HT1080 (cell line): ENCODE measurements at regions not wholly inside any gene's neighbourhood (a gene's known extent, or its start where the extent isn't known, plus 50 kb on each side); places are given as distances from the start of the nearest gene placed in this dataset.
"Not testable (repeated sequence)": the region's sequence is repeated elsewhere in the genome, so short reads cannot be mapped to it uniquely, and the experiment has no call there.

Source experiments
- DNase-seq: peaks from one replicate; pipeline ENCODE4 v3.0.0-alpha.2; 2015; ENCODE audit warnings: low read depth

DNA sequence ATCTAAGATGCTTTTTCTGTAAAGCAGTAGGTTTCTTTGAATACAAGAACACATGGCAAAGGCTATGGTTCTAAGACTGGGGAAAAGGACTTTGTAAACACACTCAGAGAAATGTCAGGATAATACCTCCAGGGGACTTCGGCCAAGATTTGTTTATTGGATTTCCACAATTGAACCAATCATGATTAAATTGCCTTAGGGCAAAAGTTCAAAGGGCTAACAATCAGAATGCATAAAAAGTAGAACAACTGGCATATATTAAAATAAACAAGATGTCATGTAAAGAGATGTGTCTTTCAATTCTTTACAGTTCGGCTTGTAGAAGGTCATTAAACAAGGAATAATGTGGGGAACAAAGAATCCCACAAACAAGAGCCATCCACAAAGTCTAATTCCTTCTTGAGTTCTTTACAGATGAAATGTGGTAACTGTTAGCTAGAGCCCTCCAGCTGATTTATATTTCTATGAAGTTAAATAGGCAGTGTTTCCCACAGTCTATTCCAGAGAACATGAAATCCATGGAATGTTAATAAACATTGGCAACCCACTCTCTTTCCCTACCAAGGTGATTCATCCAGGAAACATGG, 565.5 kb downstream of the ZNF608 start:
- DNase-seq, result peak; percentile 19

DNA sequence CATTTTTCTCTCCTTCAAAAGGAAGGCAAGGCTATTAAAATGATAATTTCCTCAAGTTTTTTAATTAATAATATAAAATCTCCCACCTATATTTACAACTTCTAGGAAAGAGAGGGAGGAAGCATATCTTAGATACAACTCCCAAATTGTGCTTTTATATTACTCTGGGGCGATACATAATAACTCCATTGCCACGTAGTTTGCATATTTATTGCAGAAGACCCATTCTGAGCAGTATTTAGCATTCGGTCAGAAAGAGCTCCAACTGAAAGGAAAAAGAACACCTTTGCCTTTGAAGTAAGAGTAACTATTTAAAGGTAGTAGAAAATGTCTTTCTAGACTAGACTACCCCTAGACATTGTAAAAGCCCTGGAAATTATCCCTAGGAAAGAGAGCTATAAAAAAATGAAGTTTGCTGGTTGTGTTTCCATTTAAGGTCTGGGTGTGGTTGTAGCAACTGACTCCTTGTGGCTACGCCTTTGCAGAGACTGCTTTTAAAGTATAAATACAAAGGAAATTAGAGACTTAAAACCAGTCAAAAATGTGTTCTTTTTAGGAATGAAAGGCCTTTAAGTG, 566.1 kb downstream of the ZNF608 start:
- DNase-seq, result no peak

DNA sequence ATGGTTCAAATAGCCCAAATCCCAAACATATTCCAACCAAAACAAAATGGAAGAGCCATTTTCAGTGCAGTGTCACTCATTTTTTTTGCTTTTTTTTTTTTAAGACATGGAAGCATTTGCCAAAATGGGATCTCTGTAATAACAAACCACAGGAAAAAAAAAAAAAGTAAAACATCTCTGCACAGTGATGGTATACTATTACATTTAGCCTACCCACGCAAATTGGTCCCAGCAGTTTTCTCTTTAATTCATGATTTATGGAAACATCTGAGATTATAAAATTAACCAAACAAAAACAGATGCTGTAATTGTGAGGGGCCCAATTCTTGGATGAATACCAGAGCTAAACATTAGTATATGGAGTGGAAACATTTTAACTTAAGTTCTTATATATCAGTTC, 566.6 kb downstream of the ZNF608 start:
- no peak for DNase-seq

DNA sequence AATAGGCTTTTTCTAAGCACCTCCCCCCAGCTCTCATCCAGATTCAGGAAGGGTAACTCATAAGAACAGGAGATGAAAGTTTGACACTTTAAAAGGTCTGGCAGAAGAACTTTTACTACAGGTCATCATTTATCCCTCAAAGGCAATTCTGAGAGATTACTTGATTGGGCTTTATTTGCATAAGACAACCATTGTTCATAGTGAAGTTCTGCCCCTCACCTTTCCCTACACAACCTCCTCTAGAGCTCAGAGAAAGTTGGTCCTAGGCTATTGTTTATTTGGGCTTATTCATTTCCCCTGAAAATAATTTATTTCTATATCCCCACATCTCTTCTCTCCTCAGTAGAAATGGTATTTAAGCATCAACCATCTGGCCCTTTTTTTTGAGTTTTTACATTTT, 568.4 kb downstream of the ZNF608 start:
- no peak for DNase-seq

DNA sequence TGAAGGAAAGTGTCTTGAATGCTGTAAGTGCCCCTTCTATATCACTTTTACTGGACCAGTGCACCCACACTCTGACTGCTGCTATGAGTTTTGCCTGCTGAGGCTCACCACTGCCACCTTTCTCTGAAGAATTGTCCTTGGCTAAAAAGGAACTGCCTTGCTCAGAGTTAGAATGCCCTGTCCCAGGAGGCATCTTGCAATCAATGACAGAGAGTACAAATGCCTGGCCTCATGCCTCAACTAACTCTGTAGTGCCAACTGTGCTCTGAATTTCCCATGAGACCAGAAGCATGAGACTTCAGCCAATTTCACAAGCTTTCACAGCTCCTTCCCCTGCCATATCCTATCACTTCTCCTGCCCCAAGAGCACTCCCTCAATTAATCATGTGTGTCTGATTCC, 569.7 kb downstream of the ZNF608 start:
- DNase-seq, result no peak

DNA sequence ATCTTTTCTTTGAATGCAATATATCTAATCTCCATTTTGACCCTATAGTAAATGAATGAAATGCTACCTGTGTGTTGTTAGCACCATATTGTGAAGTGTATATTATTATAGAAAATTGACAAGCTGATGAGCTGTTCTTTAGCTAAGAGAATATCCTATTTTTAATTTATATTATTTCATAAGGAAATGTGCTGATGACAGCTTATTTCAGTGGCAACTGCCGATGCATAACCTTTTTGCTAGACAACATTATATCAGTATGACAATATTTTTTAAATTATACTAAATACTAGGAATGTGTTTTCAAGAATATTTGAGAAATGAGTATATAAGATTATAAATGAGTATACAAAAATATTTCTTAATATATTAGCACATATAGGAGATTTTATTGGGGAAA, 573.1 kb downstream of the ZNF608 start:
- DNase-seq, result no peak

DNA sequence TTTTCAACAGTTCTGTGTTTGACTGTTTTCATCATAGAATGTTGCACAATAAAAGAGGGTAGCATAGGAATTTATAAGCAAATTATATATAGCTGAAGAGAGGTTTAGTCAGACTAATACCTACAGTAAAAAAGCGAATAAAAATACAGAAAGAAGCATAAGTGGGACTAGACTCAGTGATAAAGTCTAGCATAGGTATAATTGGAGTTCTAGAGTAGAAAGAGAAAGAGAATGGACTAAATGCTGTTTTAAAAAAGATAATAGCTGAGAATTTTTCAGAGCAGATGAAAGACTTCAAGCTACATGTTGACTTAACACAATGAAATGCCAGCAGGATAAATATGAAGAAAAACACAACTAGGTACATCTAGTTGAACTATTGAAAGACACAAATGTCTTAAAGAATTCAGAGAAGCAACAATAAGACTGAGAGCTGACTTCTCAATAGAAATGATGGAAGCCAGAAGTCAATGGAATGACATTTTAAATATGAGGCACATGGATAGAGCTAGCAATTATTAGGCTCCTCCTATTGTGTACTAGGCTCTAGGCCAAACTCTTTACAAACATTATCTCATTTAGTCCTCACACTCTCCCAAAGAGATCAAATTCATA, 573.9 kb downstream of the ZNF608 start:
- no peak for DNase-seq

DNA sequence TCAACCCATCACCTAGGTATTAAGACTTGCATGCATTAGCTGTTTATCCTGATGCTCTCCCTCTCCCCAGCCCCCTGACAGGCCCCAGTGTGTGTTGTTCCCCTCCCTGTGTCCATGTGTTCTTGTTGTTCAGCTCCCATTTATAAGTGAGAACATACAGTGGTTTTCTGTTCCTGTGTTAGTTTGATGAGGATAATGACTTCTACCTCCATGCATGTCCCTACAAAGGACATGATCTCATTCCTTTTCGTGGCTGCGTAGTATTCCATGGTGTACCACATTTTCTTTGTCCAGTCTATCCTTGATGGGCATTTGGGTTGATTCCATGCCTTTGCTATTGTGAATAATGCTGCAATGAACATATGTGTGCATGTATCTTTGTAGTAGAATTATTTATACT, 578.3 kb downstream of the ZNF608 start:
- DNase-seq, result not testable (repeated sequence)

DNA sequence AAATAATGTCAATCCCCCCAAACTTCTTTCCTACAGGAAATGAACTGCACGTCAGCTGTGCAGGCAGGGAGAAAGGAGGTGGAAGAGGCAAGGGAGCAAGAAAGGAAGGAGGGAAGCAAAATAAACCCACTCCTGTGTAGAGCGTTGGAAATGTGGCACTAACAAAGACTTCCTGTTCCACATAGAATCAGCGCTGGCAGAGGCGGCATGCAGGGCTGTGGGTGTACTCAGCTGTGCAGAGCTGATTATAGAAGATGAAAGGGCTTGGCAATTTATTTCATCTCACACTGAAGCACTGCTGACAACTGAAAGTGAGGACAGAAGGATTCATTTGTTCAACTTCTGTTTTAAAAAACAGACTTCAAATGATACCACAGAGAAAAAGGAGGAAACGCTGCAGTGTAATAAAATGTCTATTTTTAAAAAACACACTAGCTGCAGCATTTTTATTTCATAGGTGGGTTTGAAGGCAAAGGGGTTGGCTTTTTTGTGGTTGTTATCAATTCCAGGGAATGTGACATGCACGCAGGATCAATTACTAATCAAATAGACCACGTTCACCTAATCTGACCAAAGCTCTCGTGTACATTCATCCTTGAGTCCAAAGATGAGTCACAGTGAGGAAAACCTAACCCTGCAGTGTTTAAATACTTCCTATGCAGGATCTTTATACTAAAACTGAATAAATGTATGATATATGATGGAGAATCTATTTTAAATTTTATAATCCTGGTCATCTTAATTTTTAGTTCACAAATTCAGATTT, 583.5 kb downstream of the ZNF608 start:
- DNase-seq, result peak; percentile 57

DNA sequence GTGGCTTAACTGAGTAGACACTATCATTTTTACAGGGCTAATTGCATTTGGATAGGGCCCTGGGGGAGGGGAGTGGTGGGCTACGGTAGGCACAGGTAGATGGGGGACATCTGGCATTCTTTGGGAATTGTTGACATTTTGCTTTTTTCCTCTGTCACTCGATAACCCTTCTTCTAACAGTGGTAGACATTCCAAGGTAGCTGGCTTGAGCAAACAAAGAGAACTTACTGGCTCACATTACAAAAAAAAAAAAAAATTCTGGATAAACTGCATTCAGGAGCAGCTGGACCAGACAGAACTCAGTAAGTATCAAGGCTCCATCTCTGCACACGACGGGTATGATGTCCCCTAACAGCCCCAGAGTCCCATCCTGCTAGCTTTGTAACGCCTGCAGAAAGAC, 585.2 kb downstream of the ZNF608 start:
- DNase-seq, result no peak

DNA sequence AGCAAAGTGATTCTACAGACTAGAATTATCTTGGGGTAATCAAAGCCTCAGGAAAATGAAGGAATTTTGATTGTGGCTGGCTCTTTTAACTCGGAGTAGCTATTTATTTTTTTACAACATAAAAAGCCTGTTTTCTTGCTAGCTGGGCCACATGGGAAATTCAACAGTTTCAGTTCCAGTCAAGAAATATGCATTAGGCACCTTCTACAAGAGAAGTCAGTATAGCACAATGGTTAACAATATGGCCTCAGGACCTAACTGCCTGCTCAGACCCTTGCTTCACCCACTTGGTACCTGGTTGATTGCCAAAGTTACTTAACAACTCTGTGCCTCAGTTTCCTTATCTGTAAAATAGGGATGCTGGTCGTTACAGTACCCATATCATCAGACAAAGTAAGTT, 586.2 kb downstream of the ZNF608 start:
- no peak for DNase-seq

DNA sequence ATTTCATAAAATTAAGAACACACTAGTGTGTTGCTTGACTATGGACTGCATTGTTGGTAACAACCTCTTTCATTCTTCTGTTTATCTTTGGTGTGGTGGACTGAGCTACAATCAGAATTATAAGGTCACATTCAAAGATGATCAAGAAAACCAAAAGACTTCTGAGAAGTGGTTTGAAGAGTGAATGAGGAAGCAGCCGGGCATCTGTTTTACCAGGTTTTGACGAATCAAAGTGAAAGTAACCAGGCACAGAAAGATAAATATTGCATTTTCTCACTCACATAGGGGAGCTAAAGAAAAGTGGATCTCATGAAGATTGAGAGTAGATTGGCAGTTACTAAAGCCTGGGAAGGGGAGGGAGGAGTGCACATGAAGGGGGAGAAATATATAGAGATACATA, 589.1 kb downstream of the ZNF608 start:
- DNase-seq, result no peak

DNA sequence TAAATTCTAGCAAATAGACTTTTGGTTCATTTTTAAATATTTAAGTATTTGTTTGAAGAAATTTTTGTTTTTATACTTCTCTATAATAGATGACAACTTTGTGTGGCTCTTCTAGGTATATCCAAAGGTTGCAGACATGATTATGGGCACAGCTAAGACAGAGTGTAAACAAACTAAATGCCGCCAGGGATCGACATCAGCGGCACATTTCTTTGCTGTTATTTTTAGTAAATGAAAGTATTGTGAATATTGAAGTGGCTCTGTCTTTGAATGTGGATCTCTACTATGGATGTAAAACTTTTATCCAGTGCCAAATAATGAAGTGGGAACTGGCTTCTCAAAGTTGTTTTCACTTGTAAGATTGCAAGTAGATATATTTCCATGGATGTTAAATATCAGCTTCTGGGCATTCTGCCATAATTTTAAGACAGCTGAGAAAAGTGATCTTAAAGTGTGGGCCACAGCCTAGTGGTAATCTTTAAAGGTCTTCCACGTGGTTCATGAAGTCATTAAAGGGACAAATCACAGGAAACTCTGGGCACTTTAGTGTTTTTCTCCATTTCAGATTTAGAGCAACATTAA, 589.9 kb downstream of the ZNF608 start:
- DNase-seq, result peak; percentile 2

DNA sequence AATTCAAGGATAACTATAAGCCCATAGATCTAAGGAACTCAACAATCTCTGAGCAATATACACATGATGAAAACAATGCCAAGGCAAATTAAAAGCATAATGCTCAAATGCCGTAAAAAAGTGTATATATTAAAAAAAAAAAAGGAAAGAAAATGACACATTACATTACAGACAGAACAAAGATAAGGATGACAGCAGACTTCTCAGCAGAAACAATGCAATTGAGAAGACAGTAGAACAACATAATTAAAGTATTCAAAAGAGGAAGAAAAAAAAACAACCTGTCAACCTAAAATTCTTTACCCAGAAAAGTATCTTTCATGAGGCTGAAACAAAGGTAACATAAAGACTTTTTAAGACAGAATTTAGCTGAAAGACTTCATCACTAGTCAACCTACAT, 591.7 kb downstream of the ZNF608 start:
- no peak for DNase-seq

DNA sequence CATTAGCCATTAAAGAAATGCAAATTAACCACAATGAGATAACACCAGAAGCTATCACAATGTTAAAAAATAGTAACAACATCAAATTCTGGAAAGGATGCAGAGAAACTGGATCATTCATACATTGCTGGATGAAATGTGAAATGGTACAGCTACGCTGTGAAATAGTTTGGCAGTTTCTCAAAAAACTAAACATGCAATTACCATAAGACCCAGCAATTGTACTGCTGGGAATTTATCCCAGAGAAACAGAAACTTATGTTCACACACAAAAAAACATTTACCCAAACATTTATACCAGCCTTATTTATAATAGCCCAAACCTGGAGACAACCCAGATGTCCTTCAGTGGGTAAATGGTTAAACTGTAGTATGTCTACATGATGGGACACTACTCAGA, 592.9 kb downstream of the ZNF608 start:
- DNase-seq, result no peak

DNA sequence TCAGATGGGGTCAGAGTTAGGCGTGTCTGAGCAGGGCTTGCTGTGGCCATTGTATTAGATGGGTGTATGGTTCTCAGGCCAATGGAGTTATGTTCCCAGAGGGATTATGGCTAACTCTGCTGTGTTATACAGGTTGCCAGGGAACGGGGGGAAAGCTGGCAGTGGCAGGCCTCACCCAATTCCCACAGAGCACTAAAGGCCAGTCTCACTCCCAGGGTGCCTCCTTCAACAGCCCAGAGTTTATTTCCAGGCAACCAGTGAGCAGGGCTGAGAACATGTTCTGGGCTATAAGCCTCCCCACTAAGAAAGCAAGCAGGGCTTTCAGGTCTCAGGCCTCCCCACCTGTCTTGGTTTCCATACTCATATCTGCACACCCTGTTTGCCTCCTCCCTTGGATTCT, 597.9 kb downstream of the ZNF608 start:
- no peak for DNase-seq

DNA sequence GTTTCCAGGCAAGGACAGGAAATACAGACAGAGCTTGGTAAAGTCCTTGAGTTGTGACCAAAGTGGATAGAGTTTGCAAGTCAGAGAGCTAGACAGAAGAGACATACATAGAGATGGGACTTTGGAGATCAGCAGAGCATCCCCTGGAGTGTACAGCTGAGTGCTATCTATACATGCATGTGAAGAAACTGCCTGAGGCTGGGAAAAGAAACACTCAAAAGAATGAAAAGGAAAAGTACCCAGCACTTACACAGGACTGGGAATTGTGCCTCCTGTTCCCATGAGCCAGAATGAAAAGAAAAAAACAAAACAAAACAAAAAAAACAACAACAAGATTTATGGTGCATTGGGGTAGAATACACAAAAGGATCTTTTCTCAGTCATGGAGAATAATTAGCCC, 606.4 kb downstream of the ZNF608 start:
- DNase-seq, result no peak

DNA sequence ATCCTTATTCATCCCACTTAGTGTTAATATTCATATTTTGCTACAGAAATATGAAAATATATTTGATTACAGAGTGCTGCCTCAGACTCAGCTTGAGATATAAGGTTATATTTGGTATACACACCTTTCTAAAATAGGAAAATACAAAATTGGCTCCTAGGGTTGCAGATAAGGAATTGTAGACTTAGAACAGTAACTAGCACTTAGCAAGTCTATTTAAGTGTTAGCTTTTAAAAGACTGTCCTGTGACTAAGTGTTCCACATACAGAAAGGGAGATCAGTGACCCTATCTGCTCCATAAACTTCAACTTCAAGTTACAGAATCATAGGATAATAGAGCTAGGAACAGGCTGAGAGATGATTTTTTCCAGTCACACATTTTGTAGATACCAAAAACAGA, 607.0 kb downstream of the ZNF608 start:
- DNase-seq, result no peak

DNA sequence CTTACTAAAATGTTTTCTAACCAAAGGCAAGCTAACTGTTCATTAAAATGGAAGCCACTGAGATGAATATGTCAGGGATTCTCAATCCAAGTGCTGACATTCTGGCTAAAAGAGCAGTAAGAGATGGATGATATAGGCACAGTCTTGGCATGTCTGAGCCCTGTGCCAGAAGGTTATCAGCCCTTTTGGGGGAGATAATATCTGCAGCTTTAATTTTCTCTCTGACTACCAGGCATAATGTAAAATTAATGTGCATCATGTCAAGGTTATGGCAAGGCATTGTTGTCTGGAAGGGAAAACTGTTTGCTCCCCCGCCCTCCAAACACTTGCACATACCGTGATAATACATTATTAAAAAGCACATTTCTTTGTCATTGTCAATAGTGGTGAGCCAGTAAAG, 609.8 kb downstream of the ZNF608 start:
- no peak for DNase-seq

DNA sequence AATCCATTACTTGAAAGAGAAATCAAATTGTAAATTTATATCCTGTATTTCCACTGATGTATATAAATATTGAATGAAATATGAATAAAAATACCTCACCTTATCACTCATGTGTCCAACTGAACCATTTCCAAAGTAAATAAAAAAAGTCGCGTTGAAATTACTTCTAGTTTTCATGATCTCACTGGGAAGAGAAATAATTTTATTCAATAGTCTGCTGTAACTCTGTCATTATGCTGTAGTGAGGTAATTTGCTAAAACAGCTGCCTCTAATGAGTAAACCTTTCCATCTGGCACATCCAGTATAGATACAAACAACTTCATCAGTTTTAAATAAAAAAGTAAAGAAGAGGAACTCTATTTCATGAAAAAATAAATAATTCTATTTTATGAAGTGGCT, 611.5 kb downstream of the ZNF608 start:
- no peak for DNase-seq

DNA sequence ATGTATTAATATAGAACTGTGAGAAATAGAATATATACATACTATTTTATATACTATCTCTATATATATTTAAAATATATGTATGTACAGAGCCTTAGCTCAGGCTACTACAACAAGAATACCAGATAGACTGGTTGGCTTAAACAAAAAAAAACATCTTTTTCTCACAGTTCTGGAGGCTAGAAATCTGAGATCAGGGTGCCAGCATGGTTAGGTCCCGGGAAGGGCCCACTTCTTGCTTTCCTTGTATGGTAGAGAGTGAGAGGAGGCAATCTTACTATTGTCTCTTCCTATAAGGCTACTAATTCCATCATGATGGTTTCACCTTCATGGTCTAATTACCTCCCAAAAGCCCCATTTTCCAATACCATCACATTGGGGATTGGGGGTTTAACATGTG, 613.0 kb downstream of the ZNF608 start:
- DNase-seq, result no peak

DNA sequence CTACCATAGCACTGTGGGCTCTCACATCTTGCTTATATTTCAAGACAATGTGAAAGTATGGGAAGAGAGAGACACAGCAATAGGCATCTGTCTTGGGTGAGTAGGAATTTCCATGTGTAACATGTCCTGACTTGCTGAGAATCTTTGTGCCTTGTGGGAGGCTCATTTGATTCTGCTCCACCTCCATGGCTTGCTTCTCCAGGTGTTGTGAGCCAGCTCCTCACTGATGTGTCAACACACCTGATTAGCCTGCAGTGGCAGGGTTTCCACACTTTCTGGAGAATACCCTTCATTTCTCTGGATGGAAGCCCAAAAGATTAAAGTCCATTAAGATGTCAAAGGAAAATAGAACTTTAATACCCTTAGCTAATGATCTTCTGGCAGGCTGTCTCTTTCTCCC, 613.6 kb downstream of the ZNF608 start:
- no peak for DNase-seq
